SK-N-SH (cell line): ENCODE measurements at regions not wholly inside any gene's neighbourhood (a gene's known extent, or its start where the extent isn't known, plus 50 kb on each side); places are given as distances from the start of the nearest gene placed in this dataset.

ENCODE experiments used
- FOXM1 ChIP-seq: IDR thresholded peaks from 2 replicates; pipeline ENCODE4 v1.4.0; 2012; ENCODE audit warnings: low read depth, mild to moderate bottlenecking
- JUND ChIP-seq: IDR thresholded peaks from 2 replicates; pipeline ENCODE4 v1.4.0; 2012
- SIN3A ChIP-seq: IDR thresholded peaks from 2 replicates; pipeline ENCODE4 v1.6.1; 2012; ENCODE audit warnings: low read depth, mild to moderate bottlenecking, low read length, moderate library complexity, borderline replicate concordance
- TF ChIP-seq, protein P1 (sequence below): fragments of 200-600 bp; sonication (generic); IDR thresholded peaks from 2 replicates; pipeline ENCODE4 v1.6.1; 2017; ENCODE audit warnings: antibody characterized with exemption, mild to moderate bottlenecking, moderate library complexity
- TF ChIP-seq, protein P2 (sequence below): IDR thresholded peaks from 2 replicates; pipeline ENCODE4 v1.4.0; 2012; ENCODE audit warnings: low read depth

DNA sequence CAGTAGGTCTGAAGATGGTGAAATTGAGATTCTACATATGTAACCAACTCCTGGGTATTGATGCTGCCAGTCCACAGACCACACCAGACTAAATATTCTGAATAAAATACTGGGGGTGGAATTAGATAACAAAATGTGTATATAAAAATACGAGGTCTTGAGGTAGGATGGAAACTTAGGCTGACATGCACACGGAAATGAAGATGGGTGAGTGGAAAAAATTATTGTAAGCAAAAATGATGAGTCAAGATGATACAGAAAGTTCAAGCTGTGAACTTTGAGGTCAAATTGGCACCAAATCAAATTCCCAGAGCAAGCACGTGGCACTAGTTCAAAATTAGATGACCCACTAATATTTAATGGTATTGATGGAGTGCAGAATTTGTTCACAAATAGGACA lies 713.4 kb upstream of the ACO1 start:
- TF ChIP-seq SIN3A (no peak), FOXM1 (no peak), JUND (no peak)
- TF ChIP-seq, protein P1, sequence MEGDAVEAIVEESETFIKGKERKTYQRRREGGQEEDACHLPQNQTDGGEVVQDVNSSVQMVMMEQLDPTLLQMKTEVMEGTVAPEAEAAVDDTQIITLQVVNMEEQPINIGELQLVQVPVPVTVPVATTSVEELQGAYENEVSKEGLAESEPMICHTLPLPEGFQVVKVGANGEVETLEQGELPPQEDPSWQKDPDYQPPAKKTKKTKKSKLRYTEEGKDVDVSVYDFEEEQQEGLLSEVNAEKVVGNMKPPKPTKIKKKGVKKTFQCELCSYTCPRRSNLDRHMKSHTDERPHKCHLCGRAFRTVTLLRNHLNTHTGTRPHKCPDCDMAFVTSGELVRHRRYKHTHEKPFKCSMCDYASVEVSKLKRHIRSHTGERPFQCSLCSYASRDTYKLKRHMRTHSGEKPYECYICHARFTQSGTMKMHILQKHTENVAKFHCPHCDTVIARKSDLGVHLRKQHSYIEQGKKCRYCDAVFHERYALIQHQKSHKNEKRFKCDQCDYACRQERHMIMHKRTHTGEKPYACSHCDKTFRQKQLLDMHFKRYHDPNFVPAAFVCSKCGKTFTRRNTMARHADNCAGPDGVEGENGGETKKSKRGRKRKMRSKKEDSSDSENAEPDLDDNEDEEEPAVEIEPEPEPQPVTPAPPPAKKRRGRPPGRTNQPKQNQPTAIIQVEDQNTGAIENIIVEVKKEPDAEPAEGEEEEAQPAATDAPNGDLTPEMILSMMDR = no peak
- TF ChIP-seq, protein P2, sequence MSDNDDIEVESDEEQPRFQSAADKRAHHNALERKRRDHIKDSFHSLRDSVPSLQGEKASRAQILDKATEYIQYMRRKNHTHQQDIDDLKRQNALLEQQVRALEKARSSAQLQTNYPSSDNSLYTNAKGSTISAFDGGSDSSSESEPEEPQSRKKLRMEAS = no peak
